Ovary (tissue), 3 donors: ENCODE measurements at regions not wholly inside any gene's neighbourhood (a gene's known extent, or its start where the extent isn't known, plus 50 kb on each side); places are given as distances from the start of the nearest gene placed in this dataset.

Source experiments
- POLR2A ChIP-seq: fragments of 450-650 bp; IDR thresholded peaks from one replicate; pipeline ENCODE4 v1.6.1; 2017; ENCODE audit warnings: antibody characterized with exemption, mild to moderate bottlenecking, moderate library complexity
- TF ChIP-seq, protein P1 (sequence below), 3 donors: fragments of 450-650 bp in 2 of 3; fragments of 200-600 bp in 1 of 3; IDR thresholded peaks; one replicate each; pipeline versions ENCODE4 v1.5.1 to v1.8.0; 2016 to 2022; ENCODE audit warnings: antibody characterized with exemption in 3 of 3, mild to moderate bottlenecking in 1 of 3
- donor health status: DM: no; HTN: no; CAD: no.

DNA sequence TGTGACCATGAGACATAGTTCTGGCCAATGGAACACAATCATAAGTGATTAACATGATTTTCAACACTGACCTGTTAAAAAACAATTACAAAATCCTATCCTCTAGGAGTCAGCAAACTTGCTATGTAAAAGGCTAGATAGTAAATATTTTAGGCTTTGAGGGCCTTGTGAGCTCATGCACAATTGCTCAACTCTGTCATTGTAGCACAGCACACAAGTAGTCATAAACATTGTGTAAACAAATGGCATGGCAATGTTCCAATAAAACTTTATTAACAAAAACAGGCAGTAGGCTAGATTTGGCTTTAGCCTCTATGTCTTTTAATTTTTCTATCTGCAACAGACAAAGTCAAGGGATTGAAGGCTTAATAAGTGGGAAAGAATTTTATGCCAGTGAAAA, 350.7 kb downstream of the C12orf50 start:
- TF ChIP-seq, protein P1, sequence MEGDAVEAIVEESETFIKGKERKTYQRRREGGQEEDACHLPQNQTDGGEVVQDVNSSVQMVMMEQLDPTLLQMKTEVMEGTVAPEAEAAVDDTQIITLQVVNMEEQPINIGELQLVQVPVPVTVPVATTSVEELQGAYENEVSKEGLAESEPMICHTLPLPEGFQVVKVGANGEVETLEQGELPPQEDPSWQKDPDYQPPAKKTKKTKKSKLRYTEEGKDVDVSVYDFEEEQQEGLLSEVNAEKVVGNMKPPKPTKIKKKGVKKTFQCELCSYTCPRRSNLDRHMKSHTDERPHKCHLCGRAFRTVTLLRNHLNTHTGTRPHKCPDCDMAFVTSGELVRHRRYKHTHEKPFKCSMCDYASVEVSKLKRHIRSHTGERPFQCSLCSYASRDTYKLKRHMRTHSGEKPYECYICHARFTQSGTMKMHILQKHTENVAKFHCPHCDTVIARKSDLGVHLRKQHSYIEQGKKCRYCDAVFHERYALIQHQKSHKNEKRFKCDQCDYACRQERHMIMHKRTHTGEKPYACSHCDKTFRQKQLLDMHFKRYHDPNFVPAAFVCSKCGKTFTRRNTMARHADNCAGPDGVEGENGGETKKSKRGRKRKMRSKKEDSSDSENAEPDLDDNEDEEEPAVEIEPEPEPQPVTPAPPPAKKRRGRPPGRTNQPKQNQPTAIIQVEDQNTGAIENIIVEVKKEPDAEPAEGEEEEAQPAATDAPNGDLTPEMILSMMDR (IDR thresholded peaks at IDR 0.05), result no peak
- no peak for TF ChIP-seq POLR2A
